SK-N-SH (cell line): ENCODE measurements at regions not wholly inside any gene's neighbourhood (a gene's known extent, or its start where the extent isn't known, plus 50 kb on each side); places are given as distances from the start of the nearest gene placed in this dataset.

Source experiments
- CTCF ChIA-PET: fragments of 300-600, 350-600 bp; formaldehyde crosslinking; extraction: SDS; loops from one replicate; lab custom pipeline; 2021; lab: Yijun Ruan, JAX
- POLR2A ChIA-PET: fragments of 350-600 bp; sonication (Branson Sonifier 250); formaldehyde crosslinking; extraction: SDS; loops from one replicate; lab custom pipeline; 2020; ENCODE audit warnings: antibody characterized with exemption, inconsistent platforms; lab: Yijun Ruan, JAX
- DNase-seq: peaks from one replicate; pipeline ENCODE4 v3.0.0; 2012
- H2AFZ ChIP-seq: fragments of 200-600 bp; sonication (generic); 2 replicates; pipeline ENCODE4 v1.8.1; 2016; ENCODE audit warnings: antibody characterized with exemption, mild to moderate bottlenecking, low read depth
- H3F3A ChIP-seq: fragments of 200-600 bp; sonication (generic); replicated peaks from 2 replicates; pipeline ENCODE3; 2016; ENCODE audit warnings: antibody characterized with exemption, mild to moderate bottlenecking; ENCODE audit not compliant: insufficient read depth
- H3K27ac ChIP-seq, 2 experiments: fragments of 200-500 bp in 1 of 2; fragments of 200-600 bp in 1 of 2; sonication (Bioruptor generic) in 1 of 2; sonication (generic), shearing (Covaris generic) in 1 of 2; 2 replicates each; pipeline versions ENCODE4 v1.5.1 to v1.6.1; 2014 to 2016; ENCODE audit warnings: low read depth in 2 of 2, inconsistent platforms in 1 of 2, low read length in 1 of 2, mild to moderate bottlenecking in 1 of 2, mixed read lengths in 1 of 2
- H3K27me3 ChIP-seq: fragments of 200-600 bp; sonication (generic), shearing (Covaris generic); 2 replicates; pipeline ENCODE4 v1.6.1; 2016; ENCODE audit warnings: mixed run types; ENCODE audit not compliant: insufficient read depth
- H3K36me3 ChIP-seq, 2 experiments: fragments of 200-500 bp in 1 of 2; fragments of 200-600 bp in 1 of 2; sonication (Bioruptor generic) in 1 of 2; sonication (generic) in 1 of 2; replicated peaks in 1 of 2; 2 replicates each; pipeline versions ENCODE3 to v1.5.1; 2014 to 2016; ENCODE audit warnings: low read length in 1 of 2, mild to moderate bottlenecking in 1 of 2; ENCODE audit not compliant: insufficient read depth in 2 of 2, control insufficient read depth in 1 of 2
- H3K4me1 ChIP-seq, 2 experiments: fragments of 200-500 bp in 1 of 2; fragments of 200-600 bp in 1 of 2; sonication (Bioruptor generic) in 1 of 2; sonication (generic), shearing (Covaris generic) in 1 of 2; 2 replicates each; pipeline versions ENCODE4 v1.5.1 to v1.6.1; 2014 to 2016; ENCODE audit warnings: low read depth in 1 of 2, low read length in 1 of 2, mixed run types in 1 of 2; ENCODE audit not compliant: insufficient read depth in 2 of 2, control insufficient read depth in 1 of 2
- H3K4me2 ChIP-seq: fragments of 200-600 bp; sonication (generic), shearing (Covaris generic); 2 replicates; pipeline ENCODE4 v1.6.1; 2017; ENCODE audit warnings: mixed run types
- H3K4me3 ChIP-seq, 2 experiments: fragments of 200-500 bp in 1 of 2; fragments of 200-600 bp in 1 of 2; sonication (Bioruptor generic) in 1 of 2; sonication (generic), shearing (Covaris generic) in 1 of 2; 2 replicates each; pipeline versions ENCODE4 v1.5.1 to v1.8.1; 2014 to 2016; ENCODE audit warnings: low read depth in 2 of 2, inconsistent platforms in 1 of 2, low read length in 1 of 2, mild to moderate bottlenecking in 1 of 2, mixed read lengths in 1 of 2, moderate library complexity in 1 of 2
- H3K79me2 ChIP-seq: fragments of 200-600 bp; sonication (generic); 2 replicates; pipeline ENCODE4 v1.8.1; 2017; ENCODE audit warnings: mild to moderate bottlenecking; ENCODE audit not compliant: insufficient read depth
- H3K9ac ChIP-seq: fragments of 200-600 bp; sonication (generic); 2 replicates; pipeline ENCODE4 v1.6.1; 2017; ENCODE audit warnings: mixed run types
- H3K9me2 ChIP-seq: fragments of 200-600 bp; sonication (generic); 2 replicates; pipeline ENCODE4 v1.6.1; 2017; ENCODE audit warnings: mixed run types
- H3K9me3 ChIP-seq: fragments of 200-600 bp; sonication (generic); 2 replicates; pipeline ENCODE4 v1.6.1; 2017; ENCODE audit warnings: mixed run types, mild to moderate bottlenecking, moderate library complexity
- H4K20me1 ChIP-seq: fragments of 200-600 bp; sonication (generic); 2 replicates; pipeline ENCODE4 v1.6.1; 2017; ENCODE audit warnings: mild to moderate bottlenecking, mixed run types; ENCODE audit not compliant: insufficient read depth
- ELF1 ChIP-seq: IDR thresholded peaks from 2 replicates; pipeline ENCODE4 v1.4.0; 2012
- EP300 ChIP-seq, 2 experiments: IDR thresholded peaks; 2 replicates each; pipeline versions ENCODE4 v1.4.0 to v1.6.1; 2012; ENCODE audit warnings: borderline replicate concordance in 1 of 2, low read depth in 1 of 2, low read length in 1 of 2
- FOSL2 ChIP-seq: IDR thresholded peaks from 2 replicates; pipeline ENCODE4 v1.4.0; 2012; ENCODE audit warnings: low read depth, mild to moderate bottlenecking, moderate library complexity, borderline replicate concordance
- FOXJ3 ChIP-seq: sonication (generic); formaldehyde crosslinking; IDR thresholded peaks from 2 replicates; pipeline ENCODE4 v1.5.1; 2020; ENCODE audit warnings: mild to moderate bottlenecking, missing genetic modification reagents
- FOXM1 ChIP-seq: IDR thresholded peaks from 2 replicates; pipeline ENCODE4 v1.4.0; 2012; ENCODE audit warnings: low read depth, mild to moderate bottlenecking
- GABPA ChIP-seq: IDR thresholded peaks from 2 replicates; pipeline ENCODE4 v1.4.0; 2012; ENCODE audit warnings: low read depth, mild to moderate bottlenecking
- MEF2A ChIP-seq: IDR thresholded peaks from 2 replicates; pipeline ENCODE4 v1.4.0; 2012; ENCODE audit warnings: low read depth, borderline replicate concordance
- MXI1 ChIP-seq: IDR thresholded peaks from 2 replicates; pipeline ENCODE4 v1.6.1; 2012; ENCODE audit warnings: mild to moderate bottlenecking, low read depth, low read length, improper control_type of control experiment
- NFIC ChIP-seq: IDR thresholded peaks from 2 replicates; pipeline ENCODE4 v1.4.0; 2012; ENCODE audit warnings: borderline replicate concordance
- NRF1 ChIP-seq: IDR thresholded peaks from 2 replicates; pipeline ENCODE4 v1.6.1; 2012; ENCODE audit warnings: low read depth, mild to moderate bottlenecking, low read length
- PBX3 ChIP-seq: IDR thresholded peaks from 2 replicates; pipeline ENCODE4; 2012
- POLR2AphosphoS5 ChIP-seq: IDR thresholded peaks from 2 replicates; pipeline ENCODE4 v1.6.1; 2012; ENCODE audit warnings: low read depth, low read length
- RAD21 ChIP-seq: IDR thresholded peaks from 2 replicates; pipeline ENCODE4 v1.6.1; 2012; ENCODE audit warnings: mild to moderate bottlenecking, low read length
- RCOR1 ChIP-seq: fragments of 150-350 bp; IDR thresholded peaks from 2 replicates; pipeline ENCODE4 v1.6.1; 2017; ENCODE audit warnings: antibody characterized with exemption, low read length
- RFX5 ChIP-seq: IDR thresholded peaks from 2 replicates; pipeline ENCODE4 v1.6.1; 2012; ENCODE audit warnings: mild to moderate bottlenecking, improper control_type of control experiment, low read length
- RXRA ChIP-seq: IDR thresholded peaks from 2 replicates; pipeline ENCODE4 v1.4.0; 2012; ENCODE audit warnings: low read depth, mild to moderate bottlenecking, borderline replicate concordance
- TAF1 ChIP-seq: IDR thresholded peaks from 2 replicates; pipeline ENCODE4 v1.6.1; 2012; ENCODE audit warnings: low read depth, mild to moderate bottlenecking, low read length, moderate library complexity, borderline replicate concordance
- TCF12 ChIP-seq: IDR thresholded peaks from 2 replicates; pipeline ENCODE4 v1.4.0; 2012
- TEAD4 ChIP-seq: IDR thresholded peaks from 2 replicates; pipeline ENCODE4 v1.4.0; 2012; ENCODE audit warnings: mild to moderate bottlenecking, borderline replicate concordance; ENCODE audit not compliant: insufficient read depth
- USF2 ChIP-seq: fragments of 150-350 bp; IDR thresholded peaks from 2 replicates; pipeline ENCODE4 v1.6.1; 2017; ENCODE audit warnings: antibody characterized with exemption, low read length, low read depth, borderline replicate concordance
- YY1 ChIP-seq: IDR thresholded peaks from 2 replicates; pipeline ENCODE4 v1.4.0; 2012; ENCODE audit warnings: low read depth, mild to moderate bottlenecking
- WGBS: methylation state at CpG from one replicate; pipeline ENCODE4 v1.1.6; 2017; ENCODE audit warnings: low lambda C conversion rate; 5-methylcytosine and 5-hydroxymethylcytosine counted together
- TF ChIP-seq, protein P1 (sequence below): IDR thresholded peaks from 2 replicates; pipeline ENCODE4 v1.6.1; 2012; ENCODE audit warnings: mild to moderate bottlenecking, low read depth, low read length, moderate library complexity
- TF ChIP-seq, protein P2 (sequence below): fragments of 150-350 bp; IDR thresholded peaks from 2 replicates; pipeline ENCODE4 v1.6.1; 2016; ENCODE audit warnings: mild to moderate bottlenecking, low read depth, low read length

DNA sequence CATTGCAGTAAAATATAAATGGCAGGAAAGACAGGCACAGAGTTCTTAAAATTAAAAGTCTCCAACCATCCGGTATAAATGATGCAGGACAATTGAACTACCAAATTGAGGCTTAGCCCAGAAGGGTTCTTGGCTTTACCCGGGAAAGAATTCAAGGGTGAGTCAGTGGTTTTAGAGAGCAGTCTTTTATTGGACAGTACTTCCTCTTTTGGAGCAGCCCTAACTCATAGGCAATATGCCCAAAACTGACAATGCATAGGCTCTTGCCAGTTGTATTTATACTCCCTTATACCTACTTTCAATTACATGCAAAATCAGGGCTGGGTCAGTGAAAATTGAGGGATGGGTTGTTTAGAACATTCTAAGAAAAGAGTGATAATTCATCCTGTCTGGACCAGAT lies 1628.9 kb upstream of the PRMT6 start (continued):
- TF ChIP-seq, protein P1, sequence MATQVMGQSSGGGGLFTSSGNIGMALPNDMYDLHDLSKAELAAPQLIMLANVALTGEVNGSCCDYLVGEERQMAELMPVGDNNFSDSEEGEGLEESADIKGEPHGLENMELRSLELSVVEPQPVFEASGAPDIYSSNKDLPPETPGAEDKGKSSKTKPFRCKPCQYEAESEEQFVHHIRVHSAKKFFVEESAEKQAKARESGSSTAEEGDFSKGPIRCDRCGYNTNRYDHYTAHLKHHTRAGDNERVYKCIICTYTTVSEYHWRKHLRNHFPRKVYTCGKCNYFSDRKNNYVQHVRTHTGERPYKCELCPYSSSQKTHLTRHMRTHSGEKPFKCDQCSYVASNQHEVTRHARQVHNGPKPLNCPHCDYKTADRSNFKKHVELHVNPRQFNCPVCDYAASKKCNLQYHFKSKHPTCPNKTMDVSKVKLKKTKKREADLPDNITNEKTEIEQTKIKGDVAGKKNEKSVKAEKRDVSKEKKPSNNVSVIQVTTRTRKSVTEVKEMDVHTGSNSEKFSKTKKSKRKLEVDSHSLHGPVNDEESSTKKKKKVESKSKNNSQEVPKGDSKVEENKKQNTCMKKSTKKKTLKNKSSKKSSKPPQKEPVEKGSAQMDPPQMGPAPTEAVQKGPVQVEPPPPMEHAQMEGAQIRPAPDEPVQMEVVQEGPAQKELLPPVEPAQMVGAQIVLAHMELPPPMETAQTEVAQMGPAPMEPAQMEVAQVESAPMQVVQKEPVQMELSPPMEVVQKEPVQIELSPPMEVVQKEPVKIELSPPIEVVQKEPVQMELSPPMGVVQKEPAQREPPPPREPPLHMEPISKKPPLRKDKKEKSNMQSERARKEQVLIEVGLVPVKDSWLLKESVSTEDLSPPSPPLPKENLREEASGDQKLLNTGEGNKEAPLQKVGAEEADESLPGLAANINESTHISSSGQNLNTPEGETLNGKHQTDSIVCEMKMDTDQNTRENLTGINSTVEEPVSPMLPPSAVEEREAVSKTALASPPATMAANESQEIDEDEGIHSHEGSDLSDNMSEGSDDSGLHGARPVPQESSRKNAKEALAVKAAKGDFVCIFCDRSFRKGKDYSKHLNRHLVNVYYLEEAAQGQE: no peak
- TF ChIP-seq TCF12 (no peak), FOSL2 (no peak), RCOR1 (no peak), FOXM1 (no peak), RAD21 (no peak), MXI1 (no peak), EP300 (IDR thresholded peaks at IDR 0.05; ENCODE audit: borderline replicate concordance in 1 of 2, low read depth in 1 of 2, low read length in 1 of 2) (no peak), RXRA (no peak)

GRCh38 chr1:105436589-105437259 lies 1619.8 kb upstream of the PRMT6 start:
- POLR2A ChIA-PET: no interaction called here
- TF ChIP-seq FOXJ3 (CRISPR knock-in tag) (no peak), FOSL2 (no peak), RAD21 (no peak), POLR2AphosphoS5 (no peak), NRF1 (no peak), USF2 (no peak), YY1 (no peak), ELF1 (no peak), TAF1 (no peak), RFX5 (no peak), RCOR1 (no peak), GABPA (no peak), MEF2A (no peak), NFIC (no peak), TEAD4 (no peak), PBX3 (no peak)
- TF ChIP-seq, protein P2, sequence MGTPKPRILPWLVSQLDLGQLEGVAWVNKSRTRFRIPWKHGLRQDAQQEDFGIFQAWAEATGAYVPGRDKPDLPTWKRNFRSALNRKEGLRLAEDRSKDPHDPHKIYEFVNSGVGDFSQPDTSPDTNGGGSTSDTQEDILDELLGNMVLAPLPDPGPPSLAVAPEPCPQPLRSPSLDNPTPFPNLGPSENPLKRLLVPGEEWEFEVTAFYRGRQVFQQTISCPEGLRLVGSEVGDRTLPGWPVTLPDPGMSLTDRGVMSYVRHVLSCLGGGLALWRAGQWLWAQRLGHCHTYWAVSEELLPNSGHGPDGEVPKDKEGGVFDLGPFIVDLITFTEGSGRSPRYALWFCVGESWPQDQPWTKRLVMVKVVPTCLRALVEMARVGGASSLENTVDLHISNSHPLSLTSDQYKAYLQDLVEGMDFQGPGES: no peak
- no peaks in the 10 kb centered on the region for H4K20me1 ChIP-seq
- WGBS: 48% methylated on average over 5 of the region's 7 CpGs
- H3F3A ChIP-seq: no peaks in the 10 kb centered on the region
- no peaks in the 10 kb centered on the region for H3K79me2 ChIP-seq
- H3K36me3 ChIP-seq: no peaks in the 10 kb centered on the region
- H2AFZ ChIP-seq: no peak overlapping the region
- H3K4me1 ChIP-seq: no peaks in the 10 kb centered on the region
- no peak overlapping the region for H3K9ac ChIP-seq
- CTCF ChIA-PET: no interaction called here
- no peaks in the 10 kb centered on the region for H3K9me3 ChIP-seq
- no peaks in the 10 kb centered on the region for H3K9me2 ChIP-seq
- no peak for DNase-seq
- no peaks in the 10 kb centered on the region for H3K27me3 ChIP-seq
- H3K27ac ChIP-seq: no peak overlapping the region
- H3K4me2 ChIP-seq: no peak overlapping the region
- no peak overlapping the region for H3K4me3 ChIP-seq
